Ectodermal cell (in vitro differentiated cells): ENCODE measurements at regions not wholly inside any gene's neighbourhood (a gene's known extent, or its start where the extent isn't known, plus 50 kb on each side); places are given as distances from the start of the nearest gene placed in this dataset.

Experiments
- H3K27ac ChIP-seq: 2 replicates; pipeline ENCODE4 v1.7.0; 2013; ENCODE audit warnings: mild to moderate bottlenecking, low read depth, low read length; ENCODE audit not compliant: insufficient read depth, poor library complexity, severe bottlenecking
- H3K27me3 ChIP-seq: 2 replicates; pipeline ENCODE4 v1.7.0; 2013; ENCODE audit warnings: mild to moderate bottlenecking, low read length; ENCODE audit not compliant: insufficient read depth, control insufficient read depth, poor library complexity, severe bottlenecking
- H3K36me3 ChIP-seq: one replicate; pipeline ENCODE4 v1.7.0; 2013; ENCODE audit warnings: low read length; ENCODE audit not compliant: control insufficient read depth, insufficient read depth
- H3K4me1 ChIP-seq: one replicate; pipeline ENCODE4 v1.7.0; 2013; ENCODE audit warnings: low read length; ENCODE audit not compliant: control insufficient read depth, insufficient read depth
- H3K4me3 ChIP-seq: 2 replicates; pipeline ENCODE4 v1.7.0; 2013; ENCODE audit warnings: low read depth, low read length, control low read depth; ENCODE audit not compliant: insufficient read depth
- H3K9me3 ChIP-seq: 2 replicates; pipeline ENCODE4 v1.7.0; 2013; ENCODE audit warnings: mild to moderate bottlenecking, low read length, moderate library complexity; ENCODE audit not compliant: control insufficient read depth
- whole genome bisulfite sequencing, 2 experiments: methylation state at CpG; one replicate each; pipeline ENCODE4 v1.1.7; 2013; ENCODE audit warnings: missing lambda C conversion rate in 2 of 2; 5-methylcytosine and 5-hydroxymethylcytosine counted together

DNA sequence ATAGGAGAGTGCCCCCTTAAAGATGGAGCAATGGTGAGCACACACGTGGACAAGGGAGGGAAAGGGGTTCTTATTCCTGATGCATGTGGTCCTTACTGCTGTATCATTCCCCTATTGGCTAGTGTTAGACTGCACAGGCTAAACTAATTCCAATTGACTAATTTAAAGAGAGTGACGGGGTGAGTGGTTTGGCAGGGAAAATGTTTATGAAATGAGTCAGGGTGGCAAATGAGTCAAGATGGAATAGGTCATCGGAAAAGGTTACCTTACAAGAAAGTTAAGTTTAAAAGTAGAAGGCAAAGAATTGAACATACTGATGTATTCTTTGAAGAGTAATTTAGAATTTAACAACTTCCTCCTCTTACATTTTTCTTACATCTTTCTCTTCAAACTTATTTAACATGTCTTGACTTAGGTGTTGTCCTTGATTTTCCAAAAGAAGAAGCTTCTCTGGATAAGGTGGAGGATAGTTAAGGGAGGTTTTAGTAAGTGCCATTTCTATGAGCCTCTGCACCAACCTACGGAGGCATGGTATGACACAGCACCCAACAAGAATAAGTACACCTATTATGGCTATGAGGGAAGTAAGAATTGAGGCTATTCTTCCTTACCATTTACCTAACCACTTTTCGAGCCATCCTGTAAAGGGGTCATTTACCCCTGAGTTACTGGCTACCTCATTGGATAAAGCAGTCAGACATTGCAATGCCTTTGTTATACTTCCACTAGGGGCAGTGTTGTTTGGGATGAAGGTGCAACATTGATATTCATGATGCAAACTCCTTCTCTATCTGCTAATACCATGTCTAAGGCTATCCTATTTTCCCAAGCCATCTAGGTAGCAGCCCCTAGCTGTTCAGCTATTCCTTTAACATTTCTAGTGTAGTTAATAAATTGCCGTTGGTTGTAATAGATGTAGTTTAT lies 1345.8 kb upstream of the LRRTM1 start:
- Histone ChIP-seq H3K4me3 (no peak overlapping the region), H3K27ac (no peak overlapping the region), H3K9me3 (no peaks in the 10 kb centered on the region), H3K36me3 (no peaks in the 10 kb centered on the region), H3K4me1 (peaks cover 5% of the 10 kb centered on the region), H3K27me3 (no peaks in the 10 kb centered on the region)
- WGBS, 2 experiments: 87 to 92% methylated on average over 3 to 5 of the region's 6 CpGs

DNA sequence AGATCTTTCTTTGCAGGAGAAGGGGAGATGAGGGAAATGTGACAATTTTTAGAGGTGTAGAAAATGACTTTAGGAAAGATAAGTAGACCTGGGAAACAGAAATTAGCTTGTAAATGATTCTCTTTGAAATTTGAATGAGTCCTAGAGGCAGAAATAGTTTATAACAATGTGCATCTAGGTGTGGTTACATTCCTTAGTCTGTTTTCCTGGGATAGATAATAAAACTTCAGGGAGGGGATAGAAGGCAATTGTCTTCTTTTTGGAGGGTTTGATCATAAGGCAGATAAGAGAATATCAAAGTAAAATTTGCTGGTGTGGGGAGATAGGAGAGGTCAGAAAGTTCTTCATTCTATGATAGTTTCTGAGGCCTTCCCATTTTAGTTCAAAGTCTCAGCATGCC lies 1344.3 kb upstream of the LRRTM1 start:
- no peaks in the 10 kb centered on the region for H3K9me3 ChIP-seq
- H3K4me3 ChIP-seq: no peak overlapping the region
- peaks cover 5% of the 10 kb centered on the region for H3K4me1 ChIP-seq
- no peaks in the 10 kb centered on the region for H3K27me3 ChIP-seq
- no peaks in the 10 kb centered on the region for H3K36me3 ChIP-seq
- H3K27ac ChIP-seq: no peak overlapping the region

DNA sequence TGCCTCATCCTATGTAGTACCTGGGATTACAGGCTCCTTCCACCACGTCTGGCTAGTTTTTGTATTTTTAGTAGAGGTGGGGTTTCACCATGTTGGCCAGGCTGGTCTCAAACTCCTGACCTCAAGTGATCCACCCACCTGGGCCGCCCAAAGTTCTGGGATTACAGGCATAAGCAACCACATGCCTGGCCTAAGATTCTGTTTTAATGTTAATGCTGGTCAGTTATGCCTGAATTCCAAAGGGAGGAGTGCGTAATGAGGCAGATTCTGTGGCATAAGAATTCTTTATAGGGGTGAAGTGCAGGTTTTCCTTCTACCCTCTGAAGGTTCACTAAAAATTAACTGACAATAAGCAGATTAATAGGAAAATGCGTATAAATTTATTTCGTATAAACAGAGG lies 1343.8 kb upstream of the LRRTM1 start:
- 70 to 78% methylated on average over 5 of the region's 5 CpGs for WGBS, 2 experiments
- Histone ChIP-seq H3K36me3 (no peaks in the 10 kb centered on the region), H3K4me1 (peaks cover 5% of the 10 kb centered on the region), H3K9me3 (no peaks in the 10 kb centered on the region), H3K4me3 (no peak overlapping the region), H3K27me3 (no peaks in the 10 kb centered on the region), H3K27ac (no peak overlapping the region)

DNA sequence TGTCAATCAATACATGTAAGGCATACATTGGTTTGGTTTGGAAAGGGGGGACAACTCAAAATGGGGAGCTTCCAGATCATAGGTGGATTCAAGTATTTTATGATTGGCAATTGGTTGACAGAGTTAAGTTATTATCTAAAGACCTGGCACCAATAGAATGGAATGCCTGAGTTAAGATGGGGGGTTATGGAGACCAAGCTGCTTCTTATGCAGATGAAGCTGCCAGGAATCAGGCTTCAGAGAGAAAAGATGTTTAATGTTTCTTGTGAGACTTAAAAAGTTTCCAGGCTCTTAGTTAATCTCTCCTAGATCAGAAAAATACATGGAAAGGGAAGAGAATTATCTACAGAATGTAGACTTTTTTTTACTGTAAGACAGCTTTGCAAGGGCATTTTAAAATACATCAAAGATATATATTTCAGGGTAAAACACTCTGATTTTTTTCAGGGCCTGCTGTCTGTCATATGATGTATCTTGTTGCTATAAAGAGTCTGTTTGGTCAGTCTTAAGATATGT lies 1343.2 kb upstream of the LRRTM1 start:
- H3K27me3 ChIP-seq: no peaks in the 10 kb centered on the region
- no peaks in the 10 kb centered on the region for H3K36me3 ChIP-seq
- peaks cover 5% of the 10 kb centered on the region for H3K4me1 ChIP-seq
- no peak overlapping the region for H3K4me3 ChIP-seq
- no peaks in the 10 kb centered on the region for H3K9me3 ChIP-seq
- no peak overlapping the region for H3K27ac ChIP-seq

DNA sequence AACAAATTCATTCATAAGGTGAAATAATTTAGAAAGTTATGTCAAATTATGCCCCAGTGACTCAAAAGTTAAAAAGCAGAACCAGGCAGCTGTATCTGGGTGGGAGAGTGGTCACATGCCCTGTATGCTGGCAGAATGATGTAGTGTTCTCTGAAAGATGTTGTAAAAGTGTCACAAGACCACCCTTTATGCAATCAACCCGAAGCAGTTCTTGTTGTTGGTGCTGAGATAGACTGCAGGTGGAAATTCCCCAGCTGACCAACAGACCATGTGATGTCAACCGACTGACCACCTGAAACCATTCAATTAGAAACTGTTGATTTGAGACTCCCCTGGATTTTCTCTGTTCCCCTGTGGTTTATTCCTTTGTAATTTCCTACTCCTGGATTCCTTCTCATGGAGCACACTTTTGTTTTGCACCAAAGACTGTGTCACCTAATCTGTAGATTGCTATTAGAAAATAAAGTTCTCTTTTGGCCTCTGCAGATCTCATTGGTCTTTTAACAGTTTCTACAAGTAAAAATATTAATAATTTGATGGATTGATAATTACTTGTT lies 1341.3 kb upstream of the LRRTM1 start:
- Histone ChIP-seq H3K4me1 (peaks cover 5% of the 10 kb centered on the region), H3K36me3 (no peaks in the 10 kb centered on the region), H3K27ac (no peak overlapping the region), H3K9me3 (no peaks in the 10 kb centered on the region), H3K27me3 (no peaks in the 10 kb centered on the region), H3K4me3 (no peak overlapping the region)
- whole genome bisulfite sequencing, 2 experiments: 79 to 87% methylated on average over 2 of the region's 2 CpGs

DNA sequence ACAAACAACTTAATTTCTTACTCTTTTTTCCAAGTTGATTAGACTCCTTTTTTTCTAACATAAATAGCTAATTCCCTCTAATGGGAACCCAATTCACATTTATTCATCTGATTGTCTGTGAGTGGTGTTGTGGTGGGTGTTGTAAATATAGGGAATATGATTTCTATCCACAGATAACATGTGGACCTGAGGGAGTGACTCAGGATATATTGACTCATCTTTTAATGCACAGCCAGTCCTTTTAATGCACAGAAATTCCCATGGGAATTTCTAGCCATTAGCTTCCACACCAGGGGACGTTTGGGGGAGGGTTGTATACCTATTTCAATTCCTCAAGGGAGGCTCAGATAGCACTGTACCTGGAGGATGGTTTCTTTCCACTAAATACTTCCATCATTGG lies 1339.6 kb upstream of the LRRTM1 start:
- Histone ChIP-seq H3K36me3 (no peaks in the 10 kb centered on the region), H3K27me3 (no peaks in the 10 kb centered on the region), H3K4me1 (peaks cover 5% of the 10 kb centered on the region), H3K27ac (no peak overlapping the region), H3K4me3 (no peak overlapping the region), H3K9me3 (no peaks in the 10 kb centered on the region)
- 85% methylated on average over 1 of the region's 1 CpG; no CpG with 5 or more reads in 1 of the 2 experiments for WGBS, 2 experiments

DNA sequence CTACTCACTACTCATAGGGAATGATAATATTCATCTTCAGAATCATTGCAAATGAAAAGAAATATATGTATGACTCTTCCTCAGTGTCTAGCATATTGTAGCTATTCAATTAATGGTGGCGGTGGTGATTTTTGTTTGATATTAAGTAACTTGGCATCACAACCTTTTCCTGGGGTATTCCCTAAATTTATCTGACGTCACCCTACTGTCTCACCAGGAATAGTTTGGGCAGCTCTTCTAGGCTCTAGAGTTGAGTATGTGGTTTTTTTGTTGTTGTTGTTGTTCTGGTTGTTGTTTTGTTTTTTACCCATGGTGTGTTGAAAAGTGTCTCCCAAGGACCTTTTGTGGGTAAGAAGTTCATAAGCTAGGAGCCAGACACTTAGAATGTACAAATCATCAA lies 1320.3 kb upstream of the LRRTM1 start:
- H3K4me3 ChIP-seq: no peak overlapping the region
- 90 to 95% methylated on average over 2 of the region's 2 CpGs for WGBS, 2 experiments
- H3K27ac ChIP-seq: no peak overlapping the region
- no peaks in the 10 kb centered on the region for H3K27me3 ChIP-seq
- H3K36me3 ChIP-seq: no peaks in the 10 kb centered on the region
- H3K4me1 ChIP-seq: no peaks in the 10 kb centered on the region
- no peaks in the 10 kb centered on the region for H3K9me3 ChIP-seq

DNA sequence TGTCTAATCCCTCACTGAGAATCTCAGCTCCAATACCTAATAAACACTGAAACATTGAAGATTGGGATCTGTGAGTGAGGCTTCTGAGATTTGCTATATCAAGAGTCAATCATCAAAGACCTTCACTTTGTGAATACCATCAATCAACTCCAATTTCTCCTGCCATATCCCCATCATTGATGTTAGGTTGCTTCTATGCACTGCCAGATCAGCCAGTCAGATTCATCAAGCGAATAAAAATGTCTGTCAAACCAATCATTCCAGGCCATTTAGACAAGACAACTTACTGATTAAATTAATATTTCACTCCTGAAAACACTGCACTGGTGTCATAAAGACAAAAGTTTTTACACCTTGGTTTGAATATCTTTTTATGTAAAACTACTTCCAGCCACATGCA lies 1295.5 kb upstream of the LRRTM1 start:
- H3K4me3 ChIP-seq: no peak overlapping the region
- no peaks in the 10 kb centered on the region for H3K4me1 ChIP-seq
- no peaks in the 10 kb centered on the region for H3K9me3 ChIP-seq
- no peaks in the 10 kb centered on the region for H3K27me3 ChIP-seq
- WGBS, 2 experiments: 87 to 96% methylated on average over 1 of the region's 1 CpG
- no peaks in the 10 kb centered on the region for H3K36me3 ChIP-seq
- H3K27ac ChIP-seq: no peak overlapping the region

DNA sequence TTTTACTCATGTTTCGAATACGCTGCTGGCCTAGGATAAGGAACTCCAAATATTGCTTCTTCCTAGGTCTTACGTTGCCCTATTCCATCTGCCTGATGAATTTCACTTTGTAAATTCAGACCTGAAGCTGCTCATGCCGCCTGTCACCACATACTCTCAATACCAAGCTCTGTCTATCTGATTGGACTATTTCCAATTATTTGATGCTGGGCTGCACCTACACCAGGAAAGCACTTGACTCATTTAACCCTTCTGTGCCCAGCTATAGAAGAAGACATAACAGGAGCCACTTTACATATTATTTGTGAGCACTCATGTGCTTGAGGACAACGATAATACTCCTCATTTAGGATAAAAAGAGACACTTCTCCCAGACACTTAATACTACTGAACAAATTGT lies 1293.9 kb upstream of the LRRTM1 start:
- H3K36me3 ChIP-seq: no peaks in the 10 kb centered on the region
- H3K27ac ChIP-seq: no peak overlapping the region
- 94 to 95% methylated on average over 5 of the region's 5 CpGs for WGBS, 2 experiments
- no peaks in the 10 kb centered on the region for H3K27me3 ChIP-seq
- H3K9me3 ChIP-seq: no peaks in the 10 kb centered on the region
- H3K4me1 ChIP-seq: no peaks in the 10 kb centered on the region
- no peak overlapping the region for H3K4me3 ChIP-seq

DNA sequence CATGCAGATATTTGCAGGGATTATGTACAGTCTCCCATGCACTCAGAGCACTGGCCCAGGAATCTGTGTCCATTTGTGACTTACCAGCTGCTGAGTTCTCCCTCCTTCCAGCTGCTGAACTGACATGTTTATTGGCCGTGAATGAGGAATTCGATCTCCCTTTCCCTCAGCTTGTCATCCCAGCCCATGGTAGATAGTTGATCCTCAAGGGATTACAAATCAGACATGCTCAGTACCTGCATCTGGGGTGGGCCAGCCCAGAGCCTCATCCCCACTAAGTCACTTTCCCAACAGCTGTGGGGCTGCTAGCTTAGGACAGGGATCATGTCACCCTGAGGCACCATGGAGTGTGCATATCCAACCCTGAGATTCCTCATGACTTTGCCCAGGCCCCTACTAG lies 1284.9 kb upstream of the LRRTM1 start:
- Histone ChIP-seq H3K4me1 (no peaks in the 10 kb centered on the region), H3K27ac (no peak overlapping the region), H3K4me3 (no peak overlapping the region), H3K36me3 (no peaks in the 10 kb centered on the region), H3K9me3 (no peaks in the 10 kb centered on the region), H3K27me3 (no peaks in the 10 kb centered on the region)
- WGBS, 2 experiments: 92 to 96% methylated on average over 2 of the region's 2 CpGs
